IPS-NIHi7 (cell line): ENCODE measurements at regions not wholly inside any gene's neighbourhood (a gene's known extent, or its start where the extent isn't known, plus 50 kb on each side); places are given as distances from the start of the nearest gene placed in this dataset.

ENCODE experiments used
- DNase-seq: peaks from one replicate; pipeline ENCODE4 v3.0.0; 2012; ENCODE audit warnings: mixed read lengths; ENCODE audit errors: extremely low spot score

DNA sequence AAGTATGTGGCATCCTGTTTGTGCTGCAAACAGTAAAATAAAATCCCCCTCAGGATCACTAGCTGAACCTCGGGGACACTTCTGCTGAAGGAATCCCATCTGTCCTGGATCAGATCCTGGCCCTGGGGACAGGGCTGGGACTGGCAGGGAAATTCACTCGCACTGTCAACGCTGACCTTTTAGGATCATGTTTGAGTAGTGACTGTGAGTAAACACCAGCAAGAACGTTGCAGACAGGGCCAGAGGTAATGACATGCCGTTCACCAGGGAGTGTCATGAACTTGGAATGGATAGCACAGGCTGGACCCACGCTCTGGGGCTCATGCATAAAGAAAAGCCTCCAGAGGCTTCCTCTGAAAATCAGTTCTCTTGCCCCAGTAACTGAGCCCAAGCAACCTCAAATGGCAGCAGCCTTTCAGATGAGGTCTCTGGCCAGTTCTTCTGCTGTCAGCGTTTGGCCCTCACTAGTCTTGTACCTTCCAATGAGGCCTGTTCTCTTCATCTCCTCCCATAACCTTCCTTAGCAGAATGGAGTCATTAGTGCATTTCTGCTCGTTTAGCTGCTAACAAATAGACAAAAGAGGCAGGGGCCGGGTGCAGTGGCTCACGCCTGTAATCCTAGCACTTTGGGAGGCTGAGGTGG, 51.0 kb upstream of the BARX2 start:
- DNase-seq = no peak

GRCh38 chr11:129323896-129324502, 51.6 kb upstream of the BARX2 start:
- DNase-seq = no peak

GRCh38 chr11:129322941-129323340, 52.7 kb upstream of the BARX2 start:
- DNase-seq = no peak

DNA sequence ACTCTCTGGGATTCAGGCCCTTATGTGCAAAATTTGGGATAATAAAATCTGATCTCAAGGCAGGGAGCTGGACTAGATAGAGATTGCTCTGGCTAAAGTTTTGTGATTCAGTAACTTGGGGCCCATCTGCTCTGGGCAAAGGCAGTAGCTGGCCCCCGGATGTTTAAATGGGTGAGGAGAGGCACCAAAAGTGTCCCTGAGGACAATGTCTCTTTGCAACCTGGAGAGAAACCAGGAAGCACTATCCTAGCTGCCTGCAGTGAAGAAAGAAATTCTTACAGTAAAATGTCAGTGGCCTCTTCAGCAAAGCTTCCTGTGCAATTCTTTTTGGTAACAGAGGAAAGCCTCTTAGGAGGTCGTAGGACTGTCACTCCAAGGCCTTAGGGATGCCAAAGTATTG, 54.6 kb upstream of the BARX2 start:
- DNase-seq = no peak

DNA sequence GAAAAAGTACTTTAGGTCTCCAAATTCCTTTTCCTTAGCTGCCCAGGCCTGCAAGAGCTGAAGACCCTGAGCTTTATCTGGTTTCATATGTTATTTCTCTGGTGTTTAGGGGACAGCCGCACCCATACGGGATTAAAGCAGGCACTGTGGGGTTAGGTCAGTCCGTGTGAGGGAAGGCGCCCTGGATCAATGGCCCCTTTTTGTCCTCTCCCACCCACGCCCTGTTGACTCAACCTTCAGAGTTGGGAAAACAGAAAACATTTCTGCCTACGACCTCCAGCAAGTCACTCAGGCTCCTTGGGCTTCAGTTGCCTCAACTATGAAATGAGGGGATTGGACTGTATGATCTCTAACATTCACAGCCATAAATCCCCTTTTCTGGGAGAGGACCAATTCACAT, 55.2 kb upstream of the BARX2 start:
- DNase-seq = no peak

- DNase-seq = no peak
Measured at GRCh38 chr11:129319751-129320150, 55.9 kb upstream of the BARX2 start.

GRCh38 chr11:129319201-129319600, 56.4 kb upstream of the BARX2 start:
- no peak for DNase-seq

- no peak for DNase-seq
Measured at GRCh38 chr11:129317571-129317970, 58.1 kb upstream of the BARX2 start.

DNA sequence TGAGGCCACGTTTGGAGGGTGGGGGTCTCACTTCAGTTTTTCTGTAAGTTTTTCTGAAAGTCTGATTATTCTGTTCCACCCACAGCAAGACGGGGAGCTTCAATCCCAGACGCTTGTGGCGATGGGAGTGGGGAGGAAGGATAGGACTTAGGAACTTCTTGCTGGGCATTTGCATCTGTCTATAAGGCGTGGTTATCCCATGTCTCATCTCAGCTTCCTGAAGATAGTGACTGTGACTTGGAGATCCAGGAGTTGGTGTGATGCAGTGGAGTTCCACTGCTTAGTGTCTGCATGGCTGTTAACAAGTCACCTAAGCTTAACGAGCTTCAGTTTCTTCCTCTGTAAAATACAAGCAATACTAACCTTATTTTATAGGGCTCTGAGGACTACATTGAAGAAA, 58.9 kb upstream of the BARX2 start:
- no peak for DNase-seq

DNA sequence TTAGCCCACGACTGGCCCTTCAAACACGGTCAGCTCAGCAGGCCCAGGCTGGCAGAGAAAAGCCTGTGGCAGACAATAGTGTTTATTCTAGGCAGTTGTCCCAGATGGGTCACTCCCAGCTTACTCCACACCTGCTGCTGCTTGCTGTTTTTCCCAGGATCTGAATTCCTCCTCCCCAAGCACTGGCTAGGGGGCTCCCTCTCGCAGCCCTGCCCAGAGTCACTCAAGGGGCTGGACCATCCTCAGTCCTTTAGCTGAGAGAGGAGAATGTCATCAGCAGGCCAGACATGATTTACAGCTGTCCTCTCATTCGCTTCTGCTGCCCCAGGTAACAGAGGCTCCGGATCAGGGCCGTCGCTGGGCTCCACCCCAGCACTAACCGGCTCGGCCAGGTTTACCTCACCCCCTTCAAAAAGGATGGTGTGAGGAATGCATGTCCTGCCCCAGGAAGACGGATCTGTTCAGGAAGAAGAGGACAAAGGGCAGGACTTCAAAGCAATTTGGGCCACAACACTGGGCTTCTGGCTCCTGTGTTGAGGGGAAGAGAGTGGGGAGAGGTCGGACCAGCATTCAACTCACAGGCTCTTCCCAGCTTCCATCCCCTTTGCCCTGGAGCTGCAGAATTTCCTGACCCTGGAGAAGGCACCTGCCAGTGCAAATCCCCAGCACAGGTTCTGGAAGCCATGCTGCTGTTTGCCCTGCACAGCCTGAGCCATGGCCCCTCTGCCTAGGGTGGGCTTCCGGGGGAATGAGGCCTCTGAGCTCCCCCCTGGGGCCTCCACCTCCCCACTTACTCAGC, 59.7 kb upstream of the BARX2 start:
- DNase-seq = peak; percentile 64

DNA sequence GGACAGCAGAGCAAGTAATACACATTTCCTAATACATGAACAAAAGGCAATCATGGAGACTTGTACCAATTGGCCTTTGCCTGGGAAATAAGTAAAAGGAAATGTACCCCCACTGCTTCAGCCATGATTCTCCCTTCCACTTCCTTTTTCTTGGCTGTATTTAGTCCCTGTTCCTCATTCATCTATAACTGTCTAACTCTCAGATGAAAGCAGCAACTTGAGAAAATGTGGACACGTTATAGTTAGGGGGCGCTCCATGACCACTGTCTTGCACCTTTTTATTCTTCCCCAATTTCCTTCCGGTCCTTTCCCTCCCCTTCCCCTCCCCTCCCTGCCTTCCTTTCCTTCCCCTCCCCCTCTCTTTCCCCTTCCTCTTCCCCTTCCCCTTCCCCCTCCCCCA, 61.3 kb upstream of the BARX2 start:
- DNase-seq = no peak

DNA sequence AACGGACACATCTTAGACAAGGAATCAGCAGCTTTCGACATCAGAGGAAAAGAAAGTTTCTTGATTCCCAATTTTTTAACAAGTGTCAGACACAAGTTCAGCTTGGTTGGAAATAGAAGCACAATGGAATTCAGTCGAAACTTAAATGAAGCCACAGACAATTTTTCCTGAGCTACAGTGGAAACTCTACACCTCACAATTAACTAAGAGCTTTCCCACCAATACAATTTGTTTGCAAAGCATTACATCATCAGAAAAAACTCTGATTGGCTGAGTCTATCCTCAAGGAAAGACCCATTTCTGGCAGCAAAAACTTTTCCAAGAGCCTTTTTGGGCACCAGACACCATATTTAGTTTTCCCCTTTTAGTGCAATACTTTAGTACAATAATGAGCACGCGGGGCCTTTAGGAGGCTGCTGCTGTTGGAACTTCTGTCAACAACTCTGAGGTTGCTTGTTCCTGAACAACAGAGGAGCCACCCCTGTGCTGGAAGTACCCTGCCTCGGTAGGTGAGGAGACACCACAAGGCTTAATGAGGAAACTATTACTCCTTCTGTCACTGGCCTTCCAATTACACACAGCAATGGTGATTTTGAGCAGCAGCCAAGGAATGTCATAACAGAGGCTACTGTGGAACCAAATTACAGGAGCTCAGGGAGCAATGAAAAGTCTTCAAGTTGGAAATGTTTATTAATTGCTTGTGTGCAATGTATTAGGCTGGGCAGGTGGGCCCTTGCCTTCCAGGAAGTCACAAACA, 61.9 kb upstream of the BARX2 start:
- DNase-seq = no peak

DNA sequence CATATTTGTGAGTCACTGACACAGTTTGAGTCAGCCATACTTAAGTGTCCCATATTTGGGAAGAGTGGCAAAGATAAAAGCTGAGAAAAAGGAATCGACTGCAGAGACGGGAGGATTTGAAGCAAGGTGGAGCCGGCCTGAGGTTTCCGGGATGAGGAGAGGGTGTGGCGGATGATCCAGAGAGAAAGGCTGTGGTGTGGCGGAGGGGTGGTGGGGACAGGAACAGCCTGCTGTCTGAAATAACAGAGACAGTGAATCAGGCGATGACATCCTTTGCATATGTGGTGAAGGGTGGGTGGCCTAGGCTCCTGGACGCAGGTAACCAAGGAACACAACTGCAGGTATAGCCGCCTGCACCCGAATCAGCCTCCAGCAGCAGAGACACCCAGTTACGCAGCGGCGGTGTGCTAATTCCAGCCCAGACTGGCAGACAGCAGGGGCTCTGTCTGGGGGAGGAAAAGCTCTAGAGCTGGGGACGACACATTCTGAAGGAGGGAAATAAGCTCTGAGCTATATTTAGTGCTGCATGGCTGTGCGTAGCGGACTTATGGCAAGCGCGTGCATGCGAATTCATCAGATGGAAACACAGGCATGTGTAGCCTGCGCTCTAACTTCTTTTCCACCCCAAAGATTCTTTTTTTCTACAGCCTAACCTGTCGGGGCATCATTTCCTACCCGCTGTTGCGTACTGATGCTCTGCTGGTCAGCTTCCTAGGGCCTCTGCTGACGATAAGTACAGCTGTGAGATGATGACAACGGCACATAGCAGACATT, 62.7 kb upstream of the BARX2 start:
- no peak for DNase-seq

- DNase-seq = no peak
Measured at GRCh38 chr11:129308241-129308865, 67.3 kb upstream of the BARX2 start.

DNA sequence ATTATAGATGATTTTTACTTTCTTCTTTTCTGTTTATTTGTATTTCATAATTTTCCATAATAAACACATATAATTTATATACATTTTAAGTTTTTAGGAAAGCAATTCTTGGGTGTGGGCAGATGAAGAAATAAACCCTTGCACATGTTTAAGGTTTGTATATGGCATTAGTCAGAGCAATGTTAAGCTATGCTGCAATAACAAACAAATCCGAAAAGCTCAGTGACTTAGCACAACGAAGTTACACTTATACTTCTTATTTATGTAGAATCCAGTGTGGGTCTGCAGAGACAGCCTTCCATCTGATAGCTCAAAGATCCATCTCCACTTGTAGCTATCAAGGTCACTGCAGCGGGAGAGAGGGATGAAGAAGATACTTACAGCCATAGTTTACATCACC, 68.5 kb upstream of the BARX2 start:
- no peak for DNase-seq

- no peak for DNase-seq
Measured at GRCh38 chr11:129302386-129303101, 73.1 kb upstream of the BARX2 start.

DNA sequence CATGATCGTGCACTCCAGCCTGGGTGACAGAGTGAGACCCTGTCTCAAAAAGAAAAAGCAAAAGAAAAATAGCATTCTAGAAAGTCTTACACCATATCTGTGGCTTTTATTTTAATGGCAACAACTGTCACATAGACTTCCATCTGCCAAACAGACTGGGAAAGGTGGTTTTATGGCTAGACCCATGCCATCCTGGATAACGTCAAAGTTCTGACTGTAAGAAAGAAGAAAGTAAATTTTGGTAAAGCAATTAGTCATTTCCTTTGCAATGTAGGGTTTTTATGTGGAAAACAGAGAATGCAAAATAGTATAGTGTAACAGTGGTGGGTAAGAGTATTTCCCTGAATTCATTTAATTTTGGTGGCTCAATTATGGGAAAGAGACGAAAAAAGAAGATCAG, 75.5 kb upstream of the BARX2 start:
- DNase-seq = no peak

DNA sequence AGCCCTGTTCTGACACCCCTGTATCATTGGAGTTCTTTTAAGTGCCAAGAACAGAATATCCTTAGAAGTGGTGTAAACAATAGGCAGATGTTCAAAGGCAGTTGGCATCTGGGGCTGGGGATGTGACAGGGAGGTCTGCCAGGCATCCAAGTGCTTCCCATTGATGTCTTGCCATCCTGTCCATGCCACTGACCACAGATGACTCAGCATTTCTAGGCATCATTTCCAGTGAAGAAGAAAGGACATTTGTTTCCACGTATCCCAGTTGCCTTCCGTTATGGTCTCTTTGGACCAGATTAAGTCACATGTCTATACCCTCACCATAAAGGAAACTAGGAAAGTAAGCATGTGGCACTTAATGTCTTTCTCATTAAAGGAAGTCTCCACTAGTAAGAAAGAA, 76.7 kb upstream of the BARX2 start:
- no peak for DNase-seq

GRCh38 chr11:129295746-129296145, 79.9 kb upstream of the BARX2 start:
- DNase-seq = no peak

GRCh38 chr11:129292771-129293170, 82.9 kb upstream of the BARX2 start:
- DNase-seq = no peak

GRCh38 chr11:129292092-129292491, 83.6 kb upstream of the BARX2 start:
- DNase-seq = no peak
